Activated naive CD4-positive, alpha-beta T cell (primary cell): ENCODE measurements at regions not wholly inside any gene's neighbourhood (a gene's known extent, or its start where the extent isn't known, plus 50 kb on each side); places are given as distances from the start of the nearest gene placed in this dataset.

Experiments used
- DNase-seq, 4 experiments: peaks; one replicate each; lab custom pipeline; 2025; lab: John Stamatoyannopoulos, UW

GRCh38 chr22:47257976-47258375 is 495.5 kb downstream of the TBC1D22A start:
- DNase-seq, result no peak

- no peak for DNase-seq
These were observed 495.1 kb downstream of the TBC1D22A start for GRCh38 chr22:47257566-47257965.

GRCh38 chr22:47251911-47252310 is 489.5 kb downstream of the TBC1D22A start:
- no peak for DNase-seq

GRCh38 chr22:47250995-47251765 is 488.7 kb downstream of the TBC1D22A start:
- DNase-seq, result no peak

- no peak for DNase-seq
These were observed 487.0 kb downstream of the TBC1D22A start for GRCh38 chr22:47249370-47249928.

GRCh38 chr22:47248925-47249324 is 486.5 kb downstream of the TBC1D22A start:
- no peak for DNase-seq

GRCh38 chr22:47247579-47248240 is 485.3 kb downstream of the TBC1D22A start:
- DNase-seq, result no peak

GRCh38 chr22:47245786-47246185 is 483.3 kb downstream of the TBC1D22A start:
- DNase-seq, result no peak

- DNase-seq, result no peak
These were observed 482.8 kb downstream of the TBC1D22A start for GRCh38 chr22:47245286-47245685.

- no peak for DNase-seq
These were observed 477.7 kb downstream of the TBC1D22A start for GRCh38 chr22:47240116-47240515.

GRCh38 chr22:47239474-47239860 is 477.0 kb downstream of the TBC1D22A start:
- DNase-seq, result no peak

- DNase-seq, result no peak
These were observed 476.4 kb downstream of the TBC1D22A start for GRCh38 chr22:47238690-47239473.

- no peak for DNase-seq
These were observed 475.5 kb downstream of the TBC1D22A start for GRCh38 chr22:47237890-47238480.

GRCh38 chr22:47236718-47237117 is 474.3 kb downstream of the TBC1D22A start:
- no peak for DNase-seq

- no peak for DNase-seq
These were observed 473.7 kb downstream of the TBC1D22A start for GRCh38 chr22:47236161-47236560.

- DNase-seq, result no peak
These were observed 471.1 kb downstream of the TBC1D22A start for GRCh38 chr22:47233316-47234243.

GRCh38 chr22:47232753-47233152 is 470.3 kb downstream of the TBC1D22A start:
- DNase-seq, result no peak

GRCh38 chr22:47232197-47232596 is 469.7 kb downstream of the TBC1D22A start:
- DNase-seq, result no peak

- no peak for DNase-seq
These were observed 469.3 kb downstream of the TBC1D22A start for GRCh38 chr22:47231759-47232158.

GRCh38 chr22:47230741-47231140 is 468.3 kb downstream of the TBC1D22A start:
- DNase-seq, result no peak

- no peak for DNase-seq
These were observed 467.8 kb downstream of the TBC1D22A start for GRCh38 chr22:47230251-47230650.
